Smooth muscle cell (in vitro differentiated cells): ENCODE measurements at regions not wholly inside any gene's neighbourhood (a gene's known extent, or its start where the extent isn't known, plus 50 kb on each side); places are given as distances from the start of the nearest gene placed in this dataset.

Experiments used
- DNase-seq: peaks from one replicate; lab custom pipeline; 2025; ENCODE audit not compliant: unreplicated experiment; lab: John Stamatoyannopoulos, UW
- H2AFZ ChIP-seq: fragments of 200-600 bp; sonication (generic); 2 replicates; pipeline ENCODE4 v1.6.0; 2016; ENCODE audit warnings: antibody characterized with exemption, low read depth, mild to moderate bottlenecking
- H3F3A ChIP-seq: fragments of 200-600 bp; sonication (generic); 2 replicates; pipeline ENCODE4 v1.6.0; 2017; ENCODE audit warnings: antibody characterized with exemption, low read depth
- H3K27ac ChIP-seq: fragments of 200-600 bp; sonication (generic); 2 replicates; pipeline ENCODE4 v1.5.1; 2016; ENCODE audit warnings: low read depth, mild to moderate bottlenecking
- H3K27me3 ChIP-seq: fragments of 200-600 bp; sonication (generic); 2 replicates; pipeline ENCODE4 v1.6.1; 2016; ENCODE audit warnings: low read depth, mild to moderate bottlenecking
- H3K36me3 ChIP-seq: fragments of 200-600 bp; sonication (generic); 2 replicates; pipeline ENCODE4 v1.5.1; 2016; ENCODE audit warnings: low read depth
- H3K4me1 ChIP-seq: fragments of 200-600 bp; sonication (generic); 2 replicates; pipeline ENCODE4 v1.5.1; 2016; ENCODE audit warnings: low read depth
- H3K4me2 ChIP-seq: fragments of 200-600 bp; sonication (generic); 2 replicates; pipeline ENCODE4 v1.6.0; 2016; ENCODE audit warnings: mild to moderate bottlenecking
- H3K4me3 ChIP-seq: fragments of 200-600 bp; sonication (generic); 2 replicates; pipeline ENCODE4 v1.5.1; 2016; ENCODE audit warnings: mild to moderate bottlenecking
- H3K79me2 ChIP-seq: fragments of 200-600 bp; sonication (generic); 2 replicates; pipeline ENCODE4 v1.6.0; 2016; ENCODE audit warnings: low read depth, mild to moderate bottlenecking
- H3K9ac ChIP-seq: fragments of 200-600 bp; sonication (generic); 2 replicates; pipeline ENCODE4 v1.6.0; 2016; ENCODE audit warnings: low read depth
- H3K9me3 ChIP-seq: fragments of 200-600 bp; sonication (generic); replicated peaks from 2 replicates; pipeline ENCODE4 v1.5.1; 2016; ENCODE audit warnings: low read depth
- H4K20me1 ChIP-seq: fragments of 200-600 bp; sonication (generic); 2 replicates; pipeline ENCODE4 v1.6.0; 2016; ENCODE audit warnings: low read depth
- WGBS: methylation state at CpG from one replicate; pipeline ENCODE4 v1.1.7; 2016; ENCODE audit warnings: low lambda C conversion rate; 5-methylcytosine and 5-hydroxymethylcytosine counted together
- TF ChIP-seq, protein P1 (sequence below): fragments of 200-600 bp; sonication (generic); IDR thresholded peaks from 2 replicates; pipeline ENCODE4 v1.5.1; 2017; ENCODE audit warnings: borderline replicate concordance, mild to moderate bottlenecking, antibody characterized with exemption; ENCODE audit not compliant: insufficient read depth, poor library complexity, severe bottlenecking

DNA sequence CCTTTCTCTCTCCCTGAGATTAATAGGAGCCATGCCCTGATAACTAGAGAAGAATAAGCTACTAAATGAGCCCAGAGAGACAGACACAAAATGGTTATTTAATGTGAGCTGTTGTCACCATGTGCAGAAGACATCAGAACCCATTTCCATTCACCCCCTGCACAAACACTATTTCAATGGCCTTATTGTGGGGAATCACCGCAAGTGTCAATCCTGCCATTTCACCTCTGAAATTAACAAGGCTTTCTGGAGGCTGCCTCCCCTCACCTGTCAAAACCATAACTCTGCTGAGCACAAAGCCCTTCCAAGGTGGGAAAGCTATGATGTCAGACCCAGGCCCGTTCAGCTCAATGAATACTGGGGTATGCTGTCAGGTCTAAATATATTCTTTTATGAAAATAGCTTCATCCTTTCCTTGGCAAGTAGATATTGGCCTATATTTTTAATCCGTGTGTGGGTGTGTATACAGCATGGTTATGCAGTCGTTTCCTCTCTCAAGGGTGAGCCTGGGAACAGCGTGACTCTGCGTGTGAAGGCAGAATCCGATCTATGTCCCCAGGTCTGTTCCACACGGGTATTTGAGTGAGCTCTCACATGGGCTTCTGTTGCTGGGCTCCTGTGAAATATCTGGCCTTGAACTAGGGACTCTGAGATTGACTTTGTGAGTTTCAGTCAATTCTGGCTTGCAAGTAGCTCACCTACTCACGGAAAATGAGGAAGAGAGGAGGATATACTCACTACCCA is 266.3 kb downstream of the FBXW7 start:
- WGBS, result 81% methylated on average over 9 of the region's 9 CpGs

GRCh38 chr4:152267811-152268210 is 268.1 kb downstream of the FBXW7 start:
- no peak overlapping the region for H3K27ac ChIP-seq
- H3K79me2 ChIP-seq, result no peaks in the 10 kb centered on the region
- no peaks in the 10 kb centered on the region for H4K20me1 ChIP-seq
- no peak for DNase-seq
- peaks cover 2% of the 10 kb centered on the region for H3K4me1 ChIP-seq
- no peaks in the 10 kb centered on the region for H3K9me3 ChIP-seq
- TF ChIP-seq, protein P1, sequence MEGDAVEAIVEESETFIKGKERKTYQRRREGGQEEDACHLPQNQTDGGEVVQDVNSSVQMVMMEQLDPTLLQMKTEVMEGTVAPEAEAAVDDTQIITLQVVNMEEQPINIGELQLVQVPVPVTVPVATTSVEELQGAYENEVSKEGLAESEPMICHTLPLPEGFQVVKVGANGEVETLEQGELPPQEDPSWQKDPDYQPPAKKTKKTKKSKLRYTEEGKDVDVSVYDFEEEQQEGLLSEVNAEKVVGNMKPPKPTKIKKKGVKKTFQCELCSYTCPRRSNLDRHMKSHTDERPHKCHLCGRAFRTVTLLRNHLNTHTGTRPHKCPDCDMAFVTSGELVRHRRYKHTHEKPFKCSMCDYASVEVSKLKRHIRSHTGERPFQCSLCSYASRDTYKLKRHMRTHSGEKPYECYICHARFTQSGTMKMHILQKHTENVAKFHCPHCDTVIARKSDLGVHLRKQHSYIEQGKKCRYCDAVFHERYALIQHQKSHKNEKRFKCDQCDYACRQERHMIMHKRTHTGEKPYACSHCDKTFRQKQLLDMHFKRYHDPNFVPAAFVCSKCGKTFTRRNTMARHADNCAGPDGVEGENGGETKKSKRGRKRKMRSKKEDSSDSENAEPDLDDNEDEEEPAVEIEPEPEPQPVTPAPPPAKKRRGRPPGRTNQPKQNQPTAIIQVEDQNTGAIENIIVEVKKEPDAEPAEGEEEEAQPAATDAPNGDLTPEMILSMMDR, result no peak
- no peaks in the 10 kb centered on the region for H3K36me3 ChIP-seq
- no peak overlapping the region for H3K4me3 ChIP-seq
- WGBS, result 91% methylated on average over 3 of the region's 3 CpGs
- no peaks in the 10 kb centered on the region for H3K27me3 ChIP-seq
- no peak overlapping the region for H3K9ac ChIP-seq
- H2AFZ ChIP-seq, result no peak overlapping the region
- H3F3A ChIP-seq, result no peaks in the 10 kb centered on the region
- H3K4me2 ChIP-seq, result no peak overlapping the region

More for the DNA sequence above, 266.3 kb downstream of the FBXW7 start:
- H3K27me3 ChIP-seq, result no peaks in the 10 kb centered on the region
- no peak overlapping the region for H3K4me3 ChIP-seq
- H3K4me2 ChIP-seq, result no peak overlapping the region
- H3K79me2 ChIP-seq, result no peaks in the 10 kb centered on the region
- no peak overlapping the region for H2AFZ ChIP-seq
- TF ChIP-seq, protein P1, result no peak
- H3K4me1 ChIP-seq, result peaks cover 6% of the 10 kb centered on the region
- no peaks in the 10 kb centered on the region for H3K9me3 ChIP-seq
- no peak overlapping the region for H3K27ac ChIP-seq
- no peaks in the 10 kb centered on the region for H3F3A ChIP-seq
- no peaks in the 10 kb centered on the region for H4K20me1 ChIP-seq
- DNase-seq, result no peak
- no peak overlapping the region for H3K9ac ChIP-seq
- no peaks in the 10 kb centered on the region for H3K36me3 ChIP-seq

- no peaks in the 10 kb centered on the region for H3K36me3 ChIP-seq
- H3F3A ChIP-seq, result no peaks in the 10 kb centered on the region
- peaks cover 2% of the 10 kb centered on the region for H3K4me1 ChIP-seq
- H3K4me3 ChIP-seq, result no peak overlapping the region
- no peaks in the 10 kb centered on the region for H3K9me3 ChIP-seq
- no peaks in the 10 kb centered on the region for H4K20me1 ChIP-seq
- TF ChIP-seq, protein P1, result no peak
- no peaks in the 10 kb centered on the region for H3K27me3 ChIP-seq
- H3K9ac ChIP-seq, result no peak overlapping the region
- H2AFZ ChIP-seq, result no peak overlapping the region
- H3K4me2 ChIP-seq, result no peak overlapping the region
- no peak overlapping the region for H3K27ac ChIP-seq
- no peaks in the 10 kb centered on the region for H3K79me2 ChIP-seq
- no peak for DNase-seq
- 98% methylated on average over 3 of the region's 3 CpGs for WGBS
Observed at GRCh38 chr4:152266831-152267480, 268.9 kb downstream of the FBXW7 start.
